ENCODE measurements at regions not wholly inside any gene's neighbourhood (a gene's known extent, or its start where the extent isn't known, plus 50 kb on each side); places are given as distances from the start of the nearest gene placed in this dataset.

DNA sequence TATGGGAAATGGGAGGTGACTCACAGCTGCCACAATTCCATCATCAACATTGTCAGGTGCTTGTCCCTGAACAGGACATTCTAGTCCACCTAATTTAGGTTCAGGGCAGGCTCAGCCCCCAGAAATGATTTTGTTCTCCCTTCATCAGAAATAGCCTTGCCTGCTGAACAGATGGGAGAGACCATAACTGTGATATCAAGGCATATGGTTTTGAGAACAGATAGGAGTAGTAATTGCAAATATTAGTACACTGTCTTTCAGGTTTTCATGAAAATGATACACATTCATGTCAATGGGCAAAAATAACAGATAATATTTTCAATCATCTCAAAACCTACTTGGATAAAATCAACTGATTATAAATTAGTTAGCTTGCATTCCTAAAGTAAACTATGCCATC is 316.5 kb downstream of the MBD2 start:
- TF ChIP-seq, protein P1, sequence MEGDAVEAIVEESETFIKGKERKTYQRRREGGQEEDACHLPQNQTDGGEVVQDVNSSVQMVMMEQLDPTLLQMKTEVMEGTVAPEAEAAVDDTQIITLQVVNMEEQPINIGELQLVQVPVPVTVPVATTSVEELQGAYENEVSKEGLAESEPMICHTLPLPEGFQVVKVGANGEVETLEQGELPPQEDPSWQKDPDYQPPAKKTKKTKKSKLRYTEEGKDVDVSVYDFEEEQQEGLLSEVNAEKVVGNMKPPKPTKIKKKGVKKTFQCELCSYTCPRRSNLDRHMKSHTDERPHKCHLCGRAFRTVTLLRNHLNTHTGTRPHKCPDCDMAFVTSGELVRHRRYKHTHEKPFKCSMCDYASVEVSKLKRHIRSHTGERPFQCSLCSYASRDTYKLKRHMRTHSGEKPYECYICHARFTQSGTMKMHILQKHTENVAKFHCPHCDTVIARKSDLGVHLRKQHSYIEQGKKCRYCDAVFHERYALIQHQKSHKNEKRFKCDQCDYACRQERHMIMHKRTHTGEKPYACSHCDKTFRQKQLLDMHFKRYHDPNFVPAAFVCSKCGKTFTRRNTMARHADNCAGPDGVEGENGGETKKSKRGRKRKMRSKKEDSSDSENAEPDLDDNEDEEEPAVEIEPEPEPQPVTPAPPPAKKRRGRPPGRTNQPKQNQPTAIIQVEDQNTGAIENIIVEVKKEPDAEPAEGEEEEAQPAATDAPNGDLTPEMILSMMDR (IDR thresholded peaks at IDR 0.05): no peak
- no peak for TF ChIP-seq POLR2A (IDR thresholded peaks at IDR 0.05)

All from thyroid gland (tissue), 4 donors.